DND-41 (cell line): ENCODE measurements at regions not wholly inside any gene's neighbourhood (a gene's known extent, or its start where the extent isn't known, plus 50 kb on each side); places are given as distances from the start of the nearest gene placed in this dataset.

Experiments
- CTCF ChIP-seq: IDR thresholded peaks from 2 replicates; pipeline ENCODE4 v1.5.1; 2012; ENCODE audit warnings: borderline replicate concordance, low read length, moderate library complexity, mild to moderate bottlenecking; ENCODE audit not compliant: poor library complexity, severe bottlenecking; ENCODE audit errors: extremely low read depth
- EZH2 ChIP-seq: IDR thresholded peaks from 3 replicates; pipeline ENCODE4 v1.6.1; 2012; ENCODE audit warnings: borderline replicate concordance, low read depth, mild to moderate bottlenecking, moderate library complexity, low read length, inconsistent platforms; ENCODE audit not compliant: severe bottlenecking

DNA sequence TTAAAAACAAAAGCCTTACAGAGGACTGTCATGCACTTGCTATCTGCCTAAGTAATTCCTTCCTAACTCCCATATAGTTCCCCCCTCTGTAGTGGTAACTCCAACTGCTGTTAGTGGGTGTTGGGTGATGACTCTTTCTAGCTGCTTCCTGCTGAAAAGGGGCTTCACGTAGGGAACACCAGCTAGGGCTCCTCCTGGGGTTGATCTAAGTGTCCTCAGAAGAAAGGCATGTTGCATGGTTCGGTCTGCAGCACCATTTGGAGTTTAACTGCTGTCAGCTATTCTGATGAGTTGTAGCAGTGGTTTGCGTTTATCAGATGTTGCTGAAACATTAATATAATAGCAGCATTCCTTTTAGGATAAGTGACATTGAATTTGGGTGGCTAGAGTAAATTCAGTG is 281.9 kb upstream of the TUSC1 start:
- TF ChIP-seq CTCF (no peak), EZH2 (no peak)
